ENCODE measurements at regions not wholly inside any gene's neighbourhood (a gene's known extent, or its start where the extent isn't known, plus 50 kb on each side); places are given as distances from the start of the nearest gene placed in this dataset.

- Mint-ChIP-seq H3K9me3 (peaks cover 6% of the 10 kb centered on the region), H3K27me3 (ENCODE audit: low read depth) (no peaks in the 10 kb centered on the region; the same call in 1 of the 2 replicates), H3K36me3 (peaks cover 5% of the 10 kb centered on the region; the same call in 1 of the 2 replicates), H3K27ac (no peak overlapping the region), H3K4me1 (peaks cover 12% of the 10 kb centered on the region), H3K4me3 (no peak overlapping the region)
- ATAC-seq (no peak), DNase-seq (ENCODE audit: low spot score) (no peak)
- TF ChIP-seq ZBTB21 (CRISPR knock-in tag; IDR thresholded peaks at IDR 0.05; ENCODE audit: borderline replicate concordance) (no peak), SOX15 (CRISPR knock-in tag; IDR thresholded peaks at IDR 0.05) (no peak), ZNF138 (CRISPR knock-in tag; conservative IDR thresholded peaks at IDR 0.05) (no peak), ATF2 (CRISPR knock-in tag; IDR thresholded peaks at IDR 0.05; ENCODE audit: borderline replicate concordance, low read depth) (no peak), USF2 (CRISPR knock-in tag; IDR thresholded peaks at IDR 0.05) (no peak), CDX4 (CRISPR knock-in tag; IDR thresholded peaks at IDR 0.05; ENCODE audit: borderline replicate concordance) (no peak), ATF1 (CRISPR knock-in tag; IDR thresholded peaks at IDR 0.05) (no peak), E2F5 (CRISPR knock-in tag; IDR thresholded peaks at IDR 0.05) (no peak), SMAD4 (CRISPR knock-in tag; IDR thresholded peaks at IDR 0.05) (no peak), NR1H2 (CRISPR knock-in tag; IDR thresholded peaks at IDR 0.05) (no peak)
- CTCF ChIA-PET: no interaction called here
- POLR2A ChIA-PET: interaction anchor here (0.7 kb wide), 1 partner anchor 10 kb away, joined by 3 read pairs; no protein-coding TSS in a partner anchor
These were observed 144.5 kb upstream of the SEMA6A start for GRCh38 chr5:116719106-116719505.

GRCh38 chr5:116718317-116718716, 143.7 kb upstream of the SEMA6A start:
- Mint-ChIP-seq H3K36me3 (peaks cover 5% of the 10 kb centered on the region; the same call in 1 of the 2 replicates), H3K4me3 (no peak overlapping the region), H3K4me1 (peaks cover 9% of the 10 kb centered on the region), H3K27me3 (ENCODE audit: low read depth) (no peaks in the 10 kb centered on the region; the same call in 1 of the 2 replicates), H3K27ac (no peak overlapping the region), H3K9me3 (peaks cover 9% of the 10 kb centered on the region)
- CTCF ChIA-PET: no interaction called here
- DNase-seq (ENCODE audit: low spot score): no peak
- POLR2A ChIA-PET: no interaction called here
- TF ChIP-seq NR1H2 (CRISPR knock-in tag; IDR thresholded peaks at IDR 0.05): no peak
- TF ChIP-seq SMAD4 (CRISPR knock-in tag; IDR thresholded peaks at IDR 0.05): no peak
- TF ChIP-seq FOXP4 (CRISPR knock-in tag; IDR thresholded peaks at IDR 0.05): no peak
- TF ChIP-seq ZMAT4 (CRISPR knock-in tag; IDR thresholded peaks at IDR 0.05): no peak
- no peak for TF ChIP-seq IRF1 (CRISPR knock-in tag; IDR thresholded peaks at IDR 0.05)
- TF ChIP-seq ZNF219 (CRISPR knock-in tag; IDR thresholded peaks at IDR 0.05; ENCODE audit: borderline replicate concordance): no peak
- no peak for TF ChIP-seq PREB (CRISPR knock-in tag; IDR thresholded peaks at IDR 0.05; ENCODE audit: borderline replicate concordance)
- no peak for TF ChIP-seq JUN (CRISPR knock-in tag; IDR thresholded peaks at IDR 0.05)
- TF ChIP-seq HMGA2 (CRISPR knock-in tag; IDR thresholded peaks at IDR 0.05): no peak
- TF ChIP-seq E2F1 (CRISPR knock-in tag; IDR thresholded peaks at IDR 0.05): no peak
- no peak for TF ChIP-seq NR2C2 (CRISPR knock-in tag; IDR thresholded peaks at IDR 0.05)
- no peak for TF ChIP-seq ERG (CRISPR knock-in tag; IDR thresholded peaks at IDR 0.05)
- no peak for TF ChIP-seq EMX1 (CRISPR knock-in tag; IDR thresholded peaks at IDR 0.05)
- TF ChIP-seq MYBL2 (CRISPR knock-in tag; IDR thresholded peaks at IDR 0.05): no peak
- TF ChIP-seq TCF7 (CRISPR knock-in tag; IDR thresholded peaks at IDR 0.05; ENCODE audit: low read depth): no peak
- no peak for TF ChIP-seq KAT7 (CRISPR knock-in tag; IDR thresholded peaks at IDR 0.05; ENCODE audit: borderline replicate concordance)
- ATAC-seq: no peak
